CMK (cell line): ENCODE measurements at regions not wholly inside any gene's neighbourhood (a gene's known extent, or its start where the extent isn't known, plus 50 kb on each side); places are given as distances from the start of the nearest gene placed in this dataset.

Source experiments
- DNase-seq: peaks from one replicate; pipeline ENCODE4 v3.0.0-alpha.2; 2010; ENCODE audit warnings: low read depth

GRCh38 chr12:92304371-92305055 lies 158.9 kb upstream of the BTG1 start:
- DNase-seq: no peak

GRCh38 chr12:92302041-92302829 lies 156.6 kb upstream of the BTG1 start:
- no peak for DNase-seq

- no peak for DNase-seq
These were observed 155.7 kb upstream of the BTG1 start for GRCh38 chr12:92301356-92301755.

- DNase-seq: no peak
These were observed 155.1 kb upstream of the BTG1 start for GRCh38 chr12:92300777-92301176.

- no peak for DNase-seq
These were observed 154.1 kb upstream of the BTG1 start for GRCh38 chr12:92299744-92300143.

GRCh38 chr12:92299344-92299743 lies 153.7 kb upstream of the BTG1 start:
- no peak for DNase-seq

- DNase-seq: no peak
These were observed 152.5 kb upstream of the BTG1 start for GRCh38 chr12:92297932-92298696.

GRCh38 chr12:92297405-92297804 lies 151.8 kb upstream of the BTG1 start:
- no peak for DNase-seq

- no peak for DNase-seq
These were observed 149.9 kb upstream of the BTG1 start for GRCh38 chr12:92295523-92295922.

- no peak for DNase-seq
These were observed 149.2 kb upstream of the BTG1 start for GRCh38 chr12:92294676-92295440.

- no peak for DNase-seq
These were observed 146.4 kb upstream of the BTG1 start for GRCh38 chr12:92292016-92292415.

GRCh38 chr12:92290886-92291285 lies 145.2 kb upstream of the BTG1 start:
- no peak for DNase-seq

GRCh38 chr12:92290350-92290695 lies 144.7 kb upstream of the BTG1 start:
- no peak for DNase-seq

- DNase-seq: no peak
These were observed 144.1 kb upstream of the BTG1 start for GRCh38 chr12:92289629-92290349.

GRCh38 chr12:92288561-92288960 lies 142.9 kb upstream of the BTG1 start:
- DNase-seq: no peak

- no peak for DNase-seq
These were observed 132.8 kb upstream of the BTG1 start for GRCh38 chr12:92278378-92278828.

GRCh38 chr12:92277795-92278194 lies 132.1 kb upstream of the BTG1 start:
- DNase-seq: no peak

- no peak for DNase-seq
These were observed 130.6 kb upstream of the BTG1 start for GRCh38 chr12:92276276-92276675.

- DNase-seq: no peak
These were observed 130.0 kb upstream of the BTG1 start for GRCh38 chr12:92275443-92276154.

- DNase-seq: no peak
These were observed 127.4 kb upstream of the BTG1 start for GRCh38 chr12:92273076-92273475.
